ENCODE measurements at regions not wholly inside any gene's neighbourhood (a gene's known extent, or its start where the extent isn't known, plus 50 kb on each side); places are given as distances from the start of the nearest gene placed in this dataset.
"Not testable (repeated sequence)": the region's sequence is repeated elsewhere in the genome, so short reads cannot be mapped to it uniquely, and the experiment has no call there.

GRCh38 chr5:103860327-103860726 lies 297.7 kb upstream of the NUDT12 start:
- no peak for TF ChIP-seq POLR2A (IDR thresholded peaks at IDR 0.05)
- TF ChIP-seq CTCF (IDR thresholded peaks at IDR 0.05), result no peak
- 86 to 93% (median 90%) methylated on average over 3 of the region's 3 CpGs for WGBS, 4 donors

GRCh38 chr5:103858367-103858766 lies 295.8 kb upstream of the NUDT12 start:
- H3K9me3 ChIP-seq; H3K27ac ChIP-seq; H3K27me3 ChIP-seq; ATAC-seq; H3K36me3 ChIP-seq; H3K4me1 ChIP-seq; DNase-seq; H3K4me3 ChIP-seq; intact Hi-C loops (cut with DNase I): not testable (repeated sequence)
- WGBS, 4 donors, result 89 to 94% (median 92%) methylated on average over 3 of the region's 3 CpGs

More at GRCh38 chr5:103860327-103860726, 297.7 kb upstream of the NUDT12 start:
- Histone ChIP-seq H3K4me3 (no peak overlapping the region), H3K27me3 (no peaks in the 10 kb centered on the region), H3K36me3 (no peaks in the 10 kb centered on the region), H3K9me3 (peaks cover 0 to 4% (median 0%) of the 10 kb centered on the region in 12 donors), H3K27ac (no peak overlapping the region), H3K4me1 (no peaks in the 10 kb centered on the region)
- no peak for ATAC-seq
- intact Hi-C loops (cut with DNase I), result no loop called here
- no peak for DNase-seq

DNA sequence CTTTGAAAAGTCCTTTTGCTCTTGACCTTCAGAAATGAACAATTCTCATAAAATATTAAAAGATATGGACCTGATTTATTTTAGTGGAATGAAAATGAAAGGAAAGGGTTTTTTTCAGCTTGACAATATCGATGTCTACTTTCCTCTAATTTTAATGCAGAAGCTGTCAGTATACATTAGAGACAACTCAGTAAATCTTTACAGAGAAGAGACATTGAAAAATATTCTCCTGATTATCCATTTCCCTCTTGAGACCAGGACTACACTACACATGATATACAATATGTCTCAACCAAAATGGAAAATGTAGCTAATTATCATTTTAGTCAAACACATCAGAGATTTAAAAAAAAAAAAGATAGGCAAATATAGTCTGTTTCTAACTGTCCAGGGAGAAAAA lies 288.5 kb upstream of the NUDT12 start:
- WGBS, 4 donors, result 90 to 96% (median 95%) methylated on average over 1 of the region's 1 CpG
- no peak for TF ChIP-seq POLR2A (IDR thresholded peaks at IDR 0.05)
- H3K27ac ChIP-seq, result no peak overlapping the region
- H3K9me3 ChIP-seq, result no peaks in the 10 kb centered on the region
- H3K27me3 ChIP-seq, result no peaks in the 10 kb centered on the region
- H3K4me1 ChIP-seq, result no peaks in the 10 kb centered on the region
- DNase-seq (no peak), ATAC-seq (no peak)
- H3K4me3 ChIP-seq, result no peak overlapping the region
- no peaks in the 10 kb centered on the region for H3K36me3 ChIP-seq
- intact Hi-C loops (cut with DNase I), result no loop called here

DNA sequence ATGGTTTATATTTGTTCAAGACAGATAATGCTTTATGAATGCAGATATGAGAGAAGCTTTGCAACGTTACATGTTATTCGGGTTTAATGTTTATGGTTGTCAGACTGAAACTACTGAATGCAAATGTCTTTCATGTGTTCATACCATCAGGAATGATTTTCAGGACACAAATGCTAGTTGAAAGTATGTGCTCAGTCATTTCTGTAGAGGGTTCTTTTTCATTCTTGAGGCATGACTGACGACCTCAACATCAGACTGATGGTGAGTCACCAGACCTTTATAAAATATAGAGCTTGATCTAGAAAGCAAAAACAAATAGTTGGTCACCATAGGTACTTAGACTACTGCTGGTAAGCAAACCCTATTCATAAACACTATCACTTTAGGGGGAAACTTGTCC lies 287.3 kb upstream of the NUDT12 start:
- ATAC-seq, result no peak
- DNase-seq, result no peak
- no peak for TF ChIP-seq CTCF (IDR thresholded peaks at IDR 0.05)
- no peak for TF ChIP-seq POLR2A (IDR thresholded peaks at IDR 0.05)
- 74 to 84% (median 80%) methylated on average over 3 of the region's 3 CpGs for WGBS, 4 donors
- intact Hi-C loops (cut with DNase I), result no loop called here
- no peaks in the 10 kb centered on the region for H3K9me3 ChIP-seq
- H3K4me3 ChIP-seq, result no peak overlapping the region
- no peaks in the 10 kb centered on the region for H3K36me3 ChIP-seq
- H3K27ac ChIP-seq, result no peak overlapping the region
- no peaks in the 10 kb centered on the region for H3K4me1 ChIP-seq
- no peaks in the 10 kb centered on the region for H3K27me3 ChIP-seq

DNA sequence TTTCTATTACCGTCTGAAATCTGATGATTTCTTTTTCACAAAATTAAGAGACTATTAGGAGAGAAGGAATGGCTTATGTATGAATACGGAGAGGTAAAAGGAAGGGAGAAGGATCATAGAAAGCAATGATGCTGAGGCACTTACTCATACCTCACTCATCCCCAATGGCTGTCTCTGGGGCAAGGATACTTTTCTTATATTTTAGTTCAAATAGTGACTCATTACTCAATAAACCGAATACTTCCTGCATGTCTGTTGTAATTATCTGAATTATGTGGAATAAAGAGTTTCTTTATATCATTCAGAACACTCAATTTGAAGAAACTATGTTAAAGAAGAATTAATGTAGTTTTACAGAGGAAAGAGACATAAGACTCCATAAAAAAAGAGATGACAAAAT lies 284.5 kb upstream of the NUDT12 start:
- DNase-seq (no peak), ATAC-seq (no peak)
- Histone ChIP-seq H3K4me1 (no peaks in the 10 kb centered on the region), H3K27me3 (no peaks in the 10 kb centered on the region), H3K9me3 (no peaks in the 10 kb centered on the region), H3K27ac (no peak overlapping the region), H3K4me3 (no peak overlapping the region), H3K36me3 (no peaks in the 10 kb centered on the region)
- TF ChIP-seq POLR2A (IDR thresholded peaks at IDR 0.05), result no peak
- TF ChIP-seq CTCF (IDR thresholded peaks at IDR 0.05), result no peak
- intact Hi-C loops (cut with DNase I), result loop anchor here in 1 of 10 donors (2.0 kb wide), 1 partner anchor 30 kb away; no protein-coding TSS in a partner anchor
- whole genome bisulfite sequencing, 4 donors, result 83 to 86% (median 84%) methylated on average over 3 of the region's 3 CpGs
